Activated CD4-positive, alpha-beta memory T cell treated with anti-CD3 and anti-CD28 coated beads, Interleukin-2, amount 10 ng/mL, durations not matched to agents 7 days and 5 days (primary cell): ENCODE measurements at regions not wholly inside any gene's neighbourhood (a gene's known extent, or its start where the extent isn't known, plus 50 kb on each side); places are given as distances from the start of the nearest gene placed in this dataset.

ENCODE experiments used
- CTCF ChIA-PET: fragments of 350-600 bp; sonication (Branson Sonifier 250); formaldehyde crosslinking; loops from one replicate; lab custom pipeline; 2021; ENCODE audit warnings: antibody characterized with exemption, inconsistent platforms; lab: Charles Lee
- POLR2A ChIA-PET: fragments of 350-600 bp; sonication (Branson Sonifier 250); formaldehyde crosslinking; loops from one replicate; lab custom pipeline; 2021; ENCODE audit warnings: antibody characterized with exemption; lab: Charles Lee
- DNase-seq: peaks from one replicate; pipeline ENCODE4 v3.0.0-alpha.2; 2020
- H3K27ac Mint-ChIP-seq: one replicate; pipeline ENCODE4 v1.8.0; 2021; ENCODE audit warnings: mild to moderate bottlenecking, mixed read lengths
- H3K27me3 Mint-ChIP-seq: one replicate; pipeline ENCODE4 v1.8.0; 2021; ENCODE audit warnings: mixed read lengths
- H3K36me3 Mint-ChIP-seq: one replicate; pipeline ENCODE4 v1.8.0; 2021; ENCODE audit warnings: low read depth, mixed read lengths
- H3K4me1 Mint-ChIP-seq: one replicate; pipeline ENCODE4 v1.8.0; 2021; ENCODE audit warnings: mixed read lengths
- H3K4me3 Mint-ChIP-seq: one replicate; pipeline ENCODE4 v1.8.0; 2021; ENCODE audit warnings: mild to moderate bottlenecking, mixed read lengths
- H3K9me3 Mint-ChIP-seq: one replicate; pipeline ENCODE4 v1.8.0; 2021; ENCODE audit warnings: mixed read lengths

DNA sequence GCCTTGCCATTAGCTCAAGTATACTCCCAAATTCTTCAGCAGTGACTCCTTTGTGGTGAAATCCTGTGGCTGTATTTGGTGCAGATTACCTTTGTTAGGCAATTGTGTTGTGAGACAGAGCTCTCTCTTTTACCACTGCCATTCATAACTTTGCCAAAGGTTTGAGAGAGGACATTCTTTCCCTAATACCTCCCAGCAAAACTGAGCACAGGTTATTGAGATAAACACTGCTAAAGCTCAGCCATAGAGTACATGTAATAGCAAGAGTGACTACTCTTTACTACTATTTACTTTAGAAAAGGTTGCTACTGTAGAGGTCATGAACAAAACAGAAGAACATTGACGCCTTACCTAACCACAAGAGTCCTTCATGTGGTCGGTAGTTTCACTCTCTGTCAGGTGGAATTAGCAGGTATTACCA lies 514.0 kb upstream of the ADAMTS5 start:
- no peaks in the 10 kb centered on the region for H3K4me1 Mint-ChIP-seq
- no peak overlapping the region for H3K4me3 Mint-ChIP-seq
- H3K9me3 Mint-ChIP-seq: peaks cover 7% of the 10 kb centered on the region

DNA sequence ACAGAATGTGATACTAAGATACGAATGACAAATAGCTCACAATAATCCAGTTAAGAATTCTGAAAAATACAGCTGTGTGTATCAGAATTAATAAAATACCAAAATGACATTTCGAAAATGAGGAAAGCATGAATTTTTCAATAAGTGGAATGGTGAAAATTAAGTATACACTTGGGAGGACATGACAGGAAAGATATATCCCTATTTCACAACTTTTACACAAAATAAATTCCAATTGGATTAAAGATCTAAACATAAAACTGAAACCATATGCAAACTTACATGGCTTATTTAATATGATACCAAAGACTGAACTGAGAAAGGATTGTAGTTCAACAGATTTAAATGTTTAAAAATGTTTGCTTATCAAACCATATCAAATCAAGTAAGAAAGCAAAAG lies 510.4 kb upstream of the ADAMTS5 start:
- ChIA-PET CTCF (no interaction called here), POLR2A (no interaction called here)
- Mint-ChIP-seq H3K27ac (no peak overlapping the region), H3K4me1 (no peaks in the 10 kb centered on the region), H3K4me3 (no peak overlapping the region), H3K36me3 (no peaks in the 10 kb centered on the region), H3K9me3 (peaks cover 7% of the 10 kb centered on the region), H3K27me3 (no peaks in the 10 kb centered on the region)
- DNase-seq: no peak

More for the DNA sequence above, 514.0 kb upstream of the ADAMTS5 start:
- CTCF ChIA-PET: no interaction called here
- DNase-seq: no peak
- no peaks in the 10 kb centered on the region for H3K27me3 Mint-ChIP-seq
- POLR2A ChIA-PET: no interaction called here
- H3K27ac Mint-ChIP-seq: no peak overlapping the region
- no peaks in the 10 kb centered on the region for H3K36me3 Mint-ChIP-seq

DNA sequence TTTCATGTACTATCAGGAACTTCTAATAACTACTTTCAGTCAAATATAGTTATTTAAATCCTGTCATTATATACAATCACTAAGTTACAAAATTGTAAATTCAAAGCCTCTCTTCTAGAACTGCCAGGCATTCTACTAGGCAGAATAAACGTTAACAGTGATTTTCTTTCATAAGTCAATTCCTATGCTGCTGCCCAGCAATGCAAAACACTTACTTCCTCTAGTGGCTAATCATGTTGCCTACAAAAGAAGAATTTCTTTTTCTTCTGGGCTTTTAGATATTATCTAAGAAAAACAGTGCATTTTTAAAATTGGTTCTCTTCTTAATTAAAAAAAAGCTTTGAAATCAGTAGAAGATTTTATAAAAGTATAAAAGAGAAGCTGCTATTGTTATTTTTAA lies 509.8 kb upstream of the ADAMTS5 start:
- Mint-ChIP-seq H3K27ac (no peak overlapping the region), H3K27me3 (no peaks in the 10 kb centered on the region), H3K4me1 (no peaks in the 10 kb centered on the region), H3K4me3 (no peak overlapping the region), H3K36me3 (no peaks in the 10 kb centered on the region), H3K9me3 (peaks cover 4% of the 10 kb centered on the region)
- POLR2A ChIA-PET: no interaction called here
- CTCF ChIA-PET: no interaction called here
- DNase-seq: no peak

DNA sequence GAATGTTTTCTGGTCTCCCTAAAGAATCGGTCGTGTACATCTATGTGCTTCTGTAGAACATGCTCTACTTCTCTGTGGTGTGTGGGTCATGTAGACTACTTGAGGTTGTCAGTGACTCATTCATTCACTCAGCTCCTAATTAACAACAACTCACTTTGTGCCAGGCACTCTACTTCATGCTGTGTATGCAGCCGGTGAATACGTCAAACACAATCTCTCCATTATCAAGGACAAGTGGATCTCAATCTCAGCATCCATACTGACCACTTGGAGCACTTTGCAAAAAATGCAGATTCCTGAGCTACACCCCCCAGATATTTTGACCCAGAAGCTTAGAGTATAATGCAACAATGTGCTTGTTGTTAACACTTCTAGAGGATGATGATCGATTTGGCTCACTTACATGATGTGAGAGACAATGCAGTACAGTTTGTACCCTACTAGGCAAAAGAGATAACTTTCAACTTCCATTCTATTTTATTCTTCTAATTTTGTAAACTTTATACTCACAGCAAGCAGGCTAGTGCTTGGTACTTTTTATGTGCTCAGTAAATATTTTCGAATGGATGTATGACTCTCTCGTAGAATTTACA lies 508.6 kb upstream of the ADAMTS5 start:
- H3K36me3 Mint-ChIP-seq: no peaks in the 10 kb centered on the region
- CTCF ChIA-PET: interaction anchor here (0.6 kb wide), 1 partner anchor 759 kb away, joined by 4 read pairs; no protein-coding TSS in a partner anchor
- peaks cover 8% of the 10 kb centered on the region for H3K9me3 Mint-ChIP-seq
- DNase-seq: no peak
- POLR2A ChIA-PET: no interaction called here
- no peak overlapping the region for H3K27ac Mint-ChIP-seq
- no peaks in the 10 kb centered on the region for H3K4me1 Mint-ChIP-seq
- no peak overlapping the region for H3K4me3 Mint-ChIP-seq
- no peaks in the 10 kb centered on the region for H3K27me3 Mint-ChIP-seq

DNA sequence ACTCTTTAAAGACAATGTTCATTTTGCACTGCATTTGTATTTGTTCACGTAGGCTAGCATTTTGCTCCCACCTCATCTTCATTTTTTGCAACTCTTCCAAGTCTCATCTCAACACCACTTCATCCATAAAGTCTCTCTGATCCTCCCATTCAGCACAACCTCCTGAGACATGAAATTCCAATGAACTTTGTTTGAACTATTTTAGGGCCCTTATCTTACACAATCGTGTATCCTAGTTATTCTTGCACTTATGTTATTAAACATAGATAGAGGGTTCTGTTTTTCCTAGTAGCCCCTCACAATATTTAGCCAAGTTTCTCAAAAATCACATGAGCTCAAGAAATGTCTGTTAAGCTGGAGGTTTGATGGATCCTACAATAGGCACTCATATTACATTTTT lies 500.5 kb upstream of the ADAMTS5 start:
- DNase-seq: no peak
- Mint-ChIP-seq H3K9me3 (peaks cover 17% of the 10 kb centered on the region), H3K27me3 (no peaks in the 10 kb centered on the region), H3K4me3 (no peak overlapping the region), H3K4me1 (no peaks in the 10 kb centered on the region), H3K36me3 (no peaks in the 10 kb centered on the region), H3K27ac (no peak overlapping the region)
- POLR2A ChIA-PET: no interaction called here
- CTCF ChIA-PET: no interaction called here

GRCh38 chr21:27466140-27466539 lies 499.3 kb upstream of the ADAMTS5 start:
- Mint-ChIP-seq H3K4me1 (no peaks in the 10 kb centered on the region), H3K36me3 (no peaks in the 10 kb centered on the region), H3K4me3 (no peak overlapping the region), H3K27me3 (no peaks in the 10 kb centered on the region), H3K27ac (no peak overlapping the region), H3K9me3 (peaks cover 17% of the 10 kb centered on the region)
- ChIA-PET POLR2A (no interaction called here), CTCF (no interaction called here)
- DNase-seq: no peak

- Mint-ChIP-seq H3K27me3 (no peaks in the 10 kb centered on the region), H3K9me3 (peaks cover 6% of the 10 kb centered on the region), H3K36me3 (no peaks in the 10 kb centered on the region), H3K4me1 (no peaks in the 10 kb centered on the region), H3K4me3 (no peak overlapping the region), H3K27ac (no peak overlapping the region)
- no peak for DNase-seq
- POLR2A ChIA-PET: no interaction called here
- CTCF ChIA-PET: no interaction called here
Measured at GRCh38 chr21:27464648-27465047, 497.8 kb upstream of the ADAMTS5 start.

GRCh38 chr21:27462726-27463125 lies 495.8 kb upstream of the ADAMTS5 start:
- ChIA-PET CTCF (no interaction called here), POLR2A (no interaction called here)
- DNase-seq: no peak
- H3K9me3 Mint-ChIP-seq: peaks cover 6% of the 10 kb centered on the region
- no peak overlapping the region for H3K4me3 Mint-ChIP-seq
- no peak overlapping the region for H3K27ac Mint-ChIP-seq
- H3K36me3 Mint-ChIP-seq: no peaks in the 10 kb centered on the region
- H3K4me1 Mint-ChIP-seq: no peaks in the 10 kb centered on the region
- no peaks in the 10 kb centered on the region for H3K27me3 Mint-ChIP-seq

GRCh38 chr21:27454234-27454633 lies 487.3 kb upstream of the ADAMTS5 start:
- H3K4me3 Mint-ChIP-seq: no peak overlapping the region
- POLR2A ChIA-PET: no interaction called here
- no peak for DNase-seq
- no peaks in the 10 kb centered on the region for H3K27me3 Mint-ChIP-seq
- CTCF ChIA-PET: no interaction called here
- H3K27ac Mint-ChIP-seq: no peak overlapping the region
- no peaks in the 10 kb centered on the region for H3K4me1 Mint-ChIP-seq
- H3K36me3 Mint-ChIP-seq: no peaks in the 10 kb centered on the region
- no peaks in the 10 kb centered on the region for H3K9me3 Mint-ChIP-seq

- ChIA-PET CTCF (no interaction called here), POLR2A (no interaction called here)
- no peaks in the 10 kb centered on the region for H3K4me1 Mint-ChIP-seq
- no peaks in the 10 kb centered on the region for H3K36me3 Mint-ChIP-seq
- no peak overlapping the region for H3K4me3 Mint-ChIP-seq
- no peak for DNase-seq
- H3K9me3 Mint-ChIP-seq: peaks cover 3% of the 10 kb centered on the region
- H3K27me3 Mint-ChIP-seq: no peaks in the 10 kb centered on the region
- no peak overlapping the region for H3K27ac Mint-ChIP-seq
Measured at GRCh38 chr21:27451116-27451515, 484.2 kb upstream of the ADAMTS5 start.

DNA sequence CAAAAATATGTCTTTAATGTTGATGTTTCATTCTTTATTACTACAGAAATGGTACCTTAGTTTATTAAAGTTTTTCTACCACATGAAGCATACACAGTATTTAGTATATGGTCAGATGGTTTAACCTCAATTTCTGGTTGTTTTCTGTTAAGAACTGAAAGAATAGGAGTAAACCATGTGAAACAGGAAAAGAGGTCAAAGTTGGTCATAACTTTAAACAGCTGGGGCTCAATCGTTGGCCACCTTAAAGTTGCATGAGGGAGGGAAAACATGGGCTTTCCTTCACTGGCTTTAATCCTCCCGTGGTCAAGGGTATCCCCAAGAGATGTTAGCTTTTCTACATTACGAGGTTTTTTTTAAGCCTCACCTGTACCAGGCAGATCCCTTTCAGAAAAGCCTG lies 483.3 kb upstream of the ADAMTS5 start:
- Mint-ChIP-seq H3K9me3 (peaks cover 3% of the 10 kb centered on the region), H3K36me3 (no peaks in the 10 kb centered on the region), H3K4me1 (no peaks in the 10 kb centered on the region), H3K4me3 (no peak overlapping the region), H3K27me3 (no peaks in the 10 kb centered on the region), H3K27ac (no peak overlapping the region)
- POLR2A ChIA-PET: no interaction called here
- no peak for DNase-seq
- CTCF ChIA-PET: no interaction called here

GRCh38 chr21:27448960-27449359 lies 482.1 kb upstream of the ADAMTS5 start:
- no peak for DNase-seq
- Mint-ChIP-seq H3K4me1 (no peaks in the 10 kb centered on the region), H3K27me3 (no peaks in the 10 kb centered on the region), H3K9me3 (peaks cover 6% of the 10 kb centered on the region), H3K27ac (no peak overlapping the region), H3K4me3 (no peak overlapping the region), H3K36me3 (no peaks in the 10 kb centered on the region)
- CTCF ChIA-PET: no interaction called here
- POLR2A ChIA-PET: no interaction called here

DNA sequence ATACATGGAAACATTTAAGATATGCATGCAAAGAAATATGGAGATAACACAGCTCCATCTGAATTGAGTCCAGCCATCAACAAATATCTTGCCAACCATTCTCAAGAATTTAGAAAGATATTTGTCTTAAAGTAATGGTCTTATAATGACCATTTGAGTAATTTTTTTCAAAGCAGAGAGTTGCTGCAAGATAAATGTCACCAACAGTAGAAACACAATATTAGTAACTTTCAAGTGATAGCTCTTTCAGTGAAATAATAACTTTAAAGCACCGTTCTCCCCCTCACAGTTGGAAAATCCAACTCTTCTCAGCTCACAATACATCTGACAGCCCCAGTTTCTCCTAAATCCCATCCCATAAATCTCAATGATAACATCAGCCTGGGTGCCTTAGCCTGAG lies 481.0 kb upstream of the ADAMTS5 start:
- Mint-ChIP-seq H3K9me3 (peaks cover 10% of the 10 kb centered on the region), H3K36me3 (no peaks in the 10 kb centered on the region), H3K4me1 (no peaks in the 10 kb centered on the region), H3K27me3 (no peaks in the 10 kb centered on the region), H3K4me3 (no peak overlapping the region), H3K27ac (no peak overlapping the region)
- ChIA-PET POLR2A (no interaction called here), CTCF (no interaction called here)
- DNase-seq: no peak

DNA sequence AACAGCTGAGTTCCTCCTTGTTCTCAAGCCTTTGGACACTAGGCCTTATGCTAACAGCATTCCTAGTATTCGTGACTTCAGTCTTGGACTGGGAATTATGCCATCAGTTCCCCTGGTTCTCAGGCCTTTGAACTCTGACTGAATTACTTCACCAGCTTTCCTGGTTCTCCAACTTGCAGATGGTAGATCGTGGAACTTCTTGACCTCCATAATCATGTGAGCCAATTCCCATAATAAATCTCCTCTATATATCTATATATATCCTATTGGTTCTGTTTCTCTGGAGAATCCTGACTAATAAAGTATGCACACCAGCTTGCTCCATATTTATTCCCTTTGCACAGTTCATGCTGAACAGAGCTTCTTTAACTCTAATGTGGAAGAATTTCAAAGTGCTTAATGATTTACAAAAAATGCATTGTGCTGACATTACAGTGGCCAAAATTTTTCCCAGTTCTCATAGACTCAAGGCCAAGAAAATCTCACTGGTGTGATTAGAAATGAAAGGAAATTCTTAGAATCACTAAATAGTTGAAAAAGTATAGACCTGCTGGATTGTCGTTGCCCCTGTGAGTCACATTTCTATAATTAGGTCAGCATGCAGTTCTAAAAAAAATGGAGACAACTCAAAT lies 462.9 kb upstream of the ADAMTS5 start:
- Mint-ChIP-seq H3K27ac (no peak overlapping the region), H3K4me1 (no peaks in the 10 kb centered on the region), H3K4me3 (no peak overlapping the region), H3K27me3 (no peaks in the 10 kb centered on the region), H3K36me3 (no peaks in the 10 kb centered on the region), H3K9me3 (peaks cover 15% of the 10 kb centered on the region)
- DNase-seq: no peak
- ChIA-PET CTCF (no interaction called here), POLR2A (no interaction called here)
